ENCODE measurements at regions not wholly inside any gene's neighbourhood (a gene's known extent, or its start where the extent isn't known, plus 50 kb on each side); places are given as distances from the start of the nearest gene placed in this dataset.

DNA sequence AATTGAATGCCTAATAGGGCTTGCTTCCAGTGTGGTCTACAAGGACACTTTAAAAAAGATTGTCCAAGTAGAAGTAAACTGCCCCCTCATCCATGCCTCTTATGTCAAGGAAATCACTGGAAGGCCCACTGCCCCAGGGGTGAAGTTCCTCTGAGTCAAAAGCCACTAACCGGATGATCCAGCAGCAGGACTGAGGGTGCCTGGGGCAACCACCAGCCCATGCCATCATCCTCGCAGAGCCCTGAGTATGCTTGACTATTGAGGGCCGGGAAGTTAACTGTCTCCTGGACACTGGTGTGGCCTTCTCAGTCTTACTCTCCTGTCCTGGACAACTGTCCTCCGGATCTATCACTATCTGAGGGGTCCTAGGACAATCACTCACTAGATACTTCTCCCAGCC is 411.5 kb downstream of the TENT5A start:
- no peak overlapping the region for H3K4me3 ChIP-seq (ENCODE audit: low read depth, low read length)
- DNase-seq (ENCODE audit: low read depth), result no peak
- TF ChIP-seq, protein P1, sequence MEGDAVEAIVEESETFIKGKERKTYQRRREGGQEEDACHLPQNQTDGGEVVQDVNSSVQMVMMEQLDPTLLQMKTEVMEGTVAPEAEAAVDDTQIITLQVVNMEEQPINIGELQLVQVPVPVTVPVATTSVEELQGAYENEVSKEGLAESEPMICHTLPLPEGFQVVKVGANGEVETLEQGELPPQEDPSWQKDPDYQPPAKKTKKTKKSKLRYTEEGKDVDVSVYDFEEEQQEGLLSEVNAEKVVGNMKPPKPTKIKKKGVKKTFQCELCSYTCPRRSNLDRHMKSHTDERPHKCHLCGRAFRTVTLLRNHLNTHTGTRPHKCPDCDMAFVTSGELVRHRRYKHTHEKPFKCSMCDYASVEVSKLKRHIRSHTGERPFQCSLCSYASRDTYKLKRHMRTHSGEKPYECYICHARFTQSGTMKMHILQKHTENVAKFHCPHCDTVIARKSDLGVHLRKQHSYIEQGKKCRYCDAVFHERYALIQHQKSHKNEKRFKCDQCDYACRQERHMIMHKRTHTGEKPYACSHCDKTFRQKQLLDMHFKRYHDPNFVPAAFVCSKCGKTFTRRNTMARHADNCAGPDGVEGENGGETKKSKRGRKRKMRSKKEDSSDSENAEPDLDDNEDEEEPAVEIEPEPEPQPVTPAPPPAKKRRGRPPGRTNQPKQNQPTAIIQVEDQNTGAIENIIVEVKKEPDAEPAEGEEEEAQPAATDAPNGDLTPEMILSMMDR (IDR thresholded peaks at IDR 0.05; ENCODE audit: control insufficient read depth, extremely low read depth, insufficient read depth), result no peak

DNA sequence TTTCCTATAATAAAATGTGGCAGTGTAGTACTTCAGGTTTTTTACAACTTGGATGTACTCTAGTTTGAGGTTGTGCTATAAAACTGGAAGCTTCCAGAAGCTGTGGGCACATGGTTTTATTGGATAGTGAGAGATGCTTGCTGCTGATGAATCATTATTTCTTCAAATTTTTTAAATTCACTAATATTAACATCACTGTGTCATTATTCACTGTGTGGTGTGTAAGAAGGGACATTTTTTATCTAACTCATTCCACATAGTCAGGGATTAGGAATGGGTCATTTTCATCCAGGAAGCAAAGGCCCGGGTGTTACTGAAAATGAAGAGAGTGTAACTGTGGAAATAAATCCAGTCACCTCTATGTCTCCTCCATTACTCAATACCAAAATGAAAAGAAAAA is 421.0 kb downstream of the TENT5A start:
- DNase-seq (ENCODE audit: low read depth), result no peak
- H3K4me3 ChIP-seq (ENCODE audit: low read depth, low read length), result no peak overlapping the region
- TF ChIP-seq, protein P1 (IDR thresholded peaks at IDR 0.05; ENCODE audit: control insufficient read depth, extremely low read depth, insufficient read depth), result no peak

DNA sequence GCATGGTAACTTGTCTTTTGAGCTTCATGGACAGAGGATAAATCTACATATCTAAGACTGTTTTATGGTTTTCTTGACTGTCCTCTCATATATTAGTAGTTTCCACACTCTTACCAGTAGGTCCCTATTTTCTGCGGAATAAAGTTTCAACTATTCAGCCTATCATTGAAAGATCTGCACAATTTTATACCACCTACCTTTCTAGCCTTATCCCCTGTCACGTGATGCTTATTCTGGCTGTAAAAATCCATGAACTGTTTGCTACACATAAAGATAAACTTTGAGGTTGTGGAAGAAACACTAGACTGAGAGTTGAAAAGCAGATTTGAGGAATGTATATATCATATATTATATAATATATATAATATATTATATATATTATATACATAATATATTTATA is 423.8 kb downstream of the TENT5A start:
- TF ChIP-seq, protein P1 (IDR thresholded peaks at IDR 0.05; ENCODE audit: control insufficient read depth, extremely low read depth, insufficient read depth), result no peak
- no peak for DNase-seq (ENCODE audit: low read depth)
- no peak overlapping the region for H3K4me3 ChIP-seq (ENCODE audit: low read depth, low read length)

DNA sequence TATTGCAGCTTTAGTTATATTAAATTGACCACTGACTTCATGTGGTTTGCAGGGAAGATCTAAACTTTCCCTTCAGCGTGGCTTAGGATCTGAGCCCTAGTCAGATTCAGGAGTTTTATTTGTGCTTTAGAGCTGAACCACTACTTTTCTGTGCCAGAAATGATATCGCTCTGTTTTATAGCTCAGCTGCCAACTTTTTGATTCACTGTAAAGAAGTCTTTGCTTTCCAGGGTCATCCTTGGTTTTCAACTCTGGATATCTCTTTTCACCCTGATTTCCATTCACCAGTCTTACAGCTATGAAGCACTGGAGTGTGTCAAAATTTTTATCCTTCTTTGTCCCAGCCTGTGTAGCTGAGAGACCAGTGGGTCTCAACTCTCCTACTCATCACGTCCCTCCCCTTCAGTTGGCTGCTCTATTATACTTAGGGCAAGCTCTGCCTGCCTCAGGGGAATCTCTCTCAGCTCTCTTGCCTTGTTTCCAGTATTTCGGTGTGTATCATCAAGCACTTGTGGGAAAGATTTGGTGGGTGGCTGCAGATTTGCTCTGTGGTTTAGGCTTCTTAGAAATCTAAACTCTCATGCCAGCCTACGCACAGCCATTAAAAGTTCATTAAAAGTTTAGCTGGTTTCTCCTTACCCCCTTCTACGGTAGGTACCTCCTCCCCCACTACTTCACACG is 425.5 kb downstream of the TENT5A start:
- TF ChIP-seq, protein P1 (IDR thresholded peaks at IDR 0.05; ENCODE audit: control insufficient read depth, extremely low read depth, insufficient read depth), result no peak
- no peak overlapping the region for H3K4me3 ChIP-seq (ENCODE audit: low read depth, low read length)
- no peak for DNase-seq (ENCODE audit: low read depth)

DNA sequence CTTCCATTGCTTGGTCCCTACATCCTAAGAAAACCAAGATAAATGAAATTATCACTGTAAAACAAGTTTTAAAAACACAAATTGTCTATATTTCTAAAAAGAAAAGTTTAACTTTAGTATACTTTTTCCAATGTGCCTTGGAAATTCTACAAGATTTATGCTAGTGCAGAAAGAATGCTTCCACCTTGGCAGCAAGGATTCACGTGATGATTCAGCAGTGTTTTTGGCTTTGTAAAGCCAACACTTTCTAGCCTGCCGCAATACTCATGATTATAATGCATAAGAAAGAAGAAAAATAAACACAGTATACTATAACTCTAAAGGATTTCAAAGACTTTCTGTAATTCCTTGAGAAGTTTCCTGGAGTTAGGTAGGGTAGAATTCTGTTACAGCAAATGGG is 442.7 kb downstream of the TENT5A start:
- DNase-seq (ENCODE audit: low read depth), result no peak
- H3K4me3 ChIP-seq (ENCODE audit: low read depth, low read length), result no peak overlapping the region
- TF ChIP-seq, protein P1 (IDR thresholded peaks at IDR 0.05; ENCODE audit: control insufficient read depth, extremely low read depth, insufficient read depth), result no peak

DNA sequence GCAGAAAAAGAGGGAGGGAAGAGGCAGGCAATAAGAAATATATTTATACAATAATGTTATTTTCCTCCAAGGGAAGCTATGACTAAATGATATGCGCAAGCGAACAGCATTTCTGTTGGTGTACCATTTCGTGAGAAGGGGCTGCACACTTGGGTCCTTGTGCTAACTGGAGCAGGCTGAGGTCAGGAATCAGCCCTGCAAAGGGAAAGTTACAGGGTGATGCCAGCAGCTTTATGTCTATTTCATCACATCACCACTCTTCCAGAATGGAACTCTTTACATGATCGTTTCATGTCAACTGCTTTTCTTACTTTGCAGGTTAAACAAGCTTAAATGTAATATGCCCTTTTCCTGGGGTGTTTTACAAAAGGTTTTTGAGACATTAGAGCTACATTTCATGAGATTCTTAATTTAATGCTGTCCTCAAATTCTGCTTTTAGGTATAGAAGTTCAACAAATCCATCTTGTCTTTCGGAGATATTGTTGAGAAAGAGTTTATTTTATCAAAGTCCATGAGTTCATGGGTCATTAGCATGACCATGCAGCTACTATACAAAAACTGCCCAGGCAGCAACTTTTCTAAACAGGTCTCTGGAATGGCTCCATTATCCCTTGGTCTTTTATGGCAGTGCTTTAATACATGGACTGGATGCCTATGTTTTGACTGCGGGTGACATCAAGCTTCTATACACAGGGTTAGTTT is 443.8 kb downstream of the TENT5A start:
- no peak for DNase-seq (ENCODE audit: low read depth)
- TF ChIP-seq, protein P1 (IDR thresholded peaks at IDR 0.05; ENCODE audit: control insufficient read depth, extremely low read depth, insufficient read depth), result no peak
- H3K4me3 ChIP-seq (ENCODE audit: low read depth, low read length), result no peak overlapping the region

All from LNCaP clone FGC (cell line).